ENCODE measurements at regions not wholly inside any gene's neighbourhood (a gene's known extent, or its start where the extent isn't known, plus 50 kb on each side); places are given as distances from the start of the nearest gene placed in this dataset.

DNA sequence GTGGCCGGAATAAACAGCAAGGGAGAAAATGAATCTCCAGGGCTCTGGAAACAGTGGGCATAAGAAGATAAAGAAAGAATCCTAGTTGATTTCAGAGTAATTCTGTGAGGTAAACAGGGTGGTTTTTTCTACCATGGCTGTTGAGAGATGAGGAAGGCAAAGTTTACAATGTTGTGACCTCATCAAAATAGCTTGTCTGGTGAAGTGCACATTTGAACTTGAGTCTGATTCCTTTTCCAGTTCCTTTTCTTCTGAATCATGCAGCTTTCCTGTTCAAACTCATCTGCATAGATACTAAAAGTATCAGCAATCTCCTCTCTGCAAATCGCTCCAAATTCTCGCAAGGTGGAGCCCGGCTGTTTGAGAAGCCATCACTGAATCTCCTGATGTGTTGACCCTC lies 161.7 kb downstream of the PLPP3 start:
- DNase-seq (ENCODE audit: low read depth), result no peak

DNA sequence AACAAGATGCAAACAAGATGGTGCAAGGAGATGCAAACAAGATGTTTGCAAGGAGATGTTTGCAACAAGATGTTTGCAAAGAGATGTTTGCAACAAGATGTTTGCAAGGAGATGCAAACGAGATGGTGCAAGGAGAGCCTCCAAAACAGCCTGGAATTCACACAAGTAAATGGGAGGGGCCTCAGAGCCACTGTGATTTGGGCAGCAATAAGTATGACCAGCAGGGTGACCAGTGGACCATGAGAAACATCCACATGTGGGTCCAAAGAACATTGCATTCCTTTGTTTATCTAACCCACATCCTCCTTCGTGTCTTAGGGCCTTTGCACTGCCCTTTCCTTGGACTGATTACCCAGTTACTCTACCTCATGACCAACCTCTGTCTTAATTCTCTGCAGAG lies 162.9 kb downstream of the PLPP3 start:
- peak; percentile 25 for DNase-seq (ENCODE audit: low read depth)

DNA sequence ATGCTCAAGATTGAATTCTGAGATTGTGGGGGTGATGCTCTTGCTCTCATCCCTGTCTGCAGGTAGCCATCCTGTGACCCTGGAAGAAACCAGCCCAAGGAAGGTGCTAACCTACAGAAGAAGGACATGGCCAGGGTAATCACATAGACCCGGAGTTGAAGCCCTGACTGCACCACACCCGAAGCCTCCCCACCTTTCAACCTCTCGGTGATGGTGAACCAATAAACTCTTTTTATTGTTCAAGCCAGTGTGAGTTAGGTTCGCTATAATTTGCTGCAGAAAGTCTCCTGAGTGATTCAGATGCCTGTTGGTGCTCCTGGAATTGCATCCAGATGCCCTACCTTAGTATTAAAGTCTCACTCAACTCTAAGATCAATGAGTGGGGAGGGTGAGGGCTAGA lies 163.6 kb downstream of the PLPP3 start:
- DNase-seq (ENCODE audit: low read depth), result no peak

DNA sequence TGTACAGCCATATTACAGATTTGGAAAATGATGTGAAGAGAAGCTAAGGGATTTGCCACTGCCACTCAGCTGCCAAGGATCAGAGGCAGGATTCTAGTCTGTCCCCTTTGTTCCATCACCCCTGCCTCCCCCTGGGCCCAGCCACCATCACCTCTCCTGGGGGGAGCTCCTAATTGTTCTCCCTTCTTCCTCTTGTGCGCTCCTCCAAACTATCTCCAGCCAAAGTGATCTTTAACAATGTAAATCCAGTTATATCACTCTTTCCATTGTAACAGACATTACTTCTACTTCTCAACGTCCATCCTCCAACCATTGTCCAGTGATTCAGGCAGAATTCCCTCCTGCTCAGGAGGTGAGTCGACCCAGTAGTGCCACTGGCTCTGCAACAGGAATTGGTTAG lies 164.1 kb downstream of the PLPP3 start:
- no peak for DNase-seq (ENCODE audit: low read depth)

DNA sequence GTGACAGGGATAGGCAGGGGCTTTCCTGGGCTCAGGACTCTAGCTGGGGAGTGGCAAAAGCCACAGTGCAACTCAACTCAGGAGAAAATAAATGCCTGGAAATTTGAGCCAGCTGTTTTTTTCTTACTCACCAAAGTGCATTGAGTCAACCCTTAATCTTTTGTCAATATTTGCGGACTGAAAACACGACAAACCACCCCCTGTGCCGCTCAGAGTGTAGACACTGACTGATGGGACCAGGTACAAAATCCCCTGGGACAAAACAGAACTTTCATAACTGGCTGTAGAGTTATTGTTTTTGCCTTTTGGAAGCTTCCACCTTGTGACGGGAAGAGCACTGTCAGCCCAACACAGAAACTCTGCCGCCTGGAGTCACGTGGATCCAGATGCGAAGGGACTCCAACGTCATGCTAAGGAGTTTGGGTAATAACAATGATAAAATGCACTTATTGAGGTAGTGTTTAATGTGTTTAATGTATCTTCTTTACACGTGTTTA lies 164.6 kb downstream of the PLPP3 start:
- no peak for DNase-seq (ENCODE audit: low read depth)

DNA sequence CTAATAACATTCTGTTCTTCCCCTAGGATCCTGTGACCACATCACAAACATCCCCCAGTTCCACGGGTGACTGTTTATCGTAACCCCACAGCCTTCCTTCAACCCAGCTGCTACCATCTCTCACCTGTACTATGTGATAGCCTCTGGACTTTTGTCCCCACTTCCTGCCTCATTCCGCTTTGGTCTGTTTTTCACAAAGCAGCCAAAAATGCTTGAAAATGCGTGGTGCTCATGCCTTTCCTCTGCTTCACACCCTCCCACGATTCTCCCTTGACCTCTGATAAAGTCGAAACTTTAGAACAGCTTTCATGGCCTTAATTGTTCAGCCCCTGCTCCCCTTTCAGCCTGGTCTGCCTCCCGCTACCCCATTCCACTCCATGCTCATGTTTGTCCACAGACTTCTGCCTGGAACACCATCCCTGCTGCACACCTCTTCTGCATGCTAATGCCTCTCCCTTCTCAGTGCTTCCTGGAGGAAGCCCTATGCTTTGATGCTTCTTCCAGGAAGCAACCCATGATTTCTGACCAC lies 165.6 kb downstream of the PLPP3 start:
- no peak for DNase-seq (ENCODE audit: low read depth)

DNA sequence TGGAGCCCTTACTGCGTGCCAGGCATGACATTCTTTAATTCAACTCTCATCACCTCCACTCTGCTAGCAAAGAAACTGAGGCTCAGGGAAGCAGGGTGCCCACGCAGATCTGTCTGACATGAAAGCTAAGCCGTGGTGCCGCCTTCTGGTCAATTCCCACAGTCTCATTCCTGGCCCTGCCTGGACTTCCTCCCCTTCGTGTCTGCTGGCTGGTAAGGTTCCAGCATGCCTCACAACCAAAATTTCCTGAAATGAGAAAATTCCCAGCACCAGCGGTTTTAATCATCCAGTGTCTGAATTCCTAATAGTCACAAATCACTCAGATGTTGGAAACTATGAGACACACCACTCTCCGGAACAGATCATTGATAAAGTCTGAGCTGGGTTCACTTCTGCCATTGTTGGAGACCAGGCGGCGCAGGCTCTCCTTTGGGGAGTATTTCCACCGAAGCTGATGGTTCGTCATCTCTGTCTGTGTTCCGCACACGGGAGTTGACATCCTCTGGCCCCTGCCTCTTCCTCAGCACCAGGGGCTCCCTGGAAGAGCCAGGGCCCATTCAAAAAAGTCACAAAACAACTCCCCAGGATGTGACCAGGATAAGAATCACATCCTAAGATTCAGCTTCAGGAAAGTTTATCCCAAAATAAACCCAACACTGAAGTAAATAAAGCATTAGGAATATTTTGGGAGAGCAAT lies 167.7 kb downstream of the PLPP3 start:
- DNase-seq (ENCODE audit: low read depth), result no peak

DNA sequence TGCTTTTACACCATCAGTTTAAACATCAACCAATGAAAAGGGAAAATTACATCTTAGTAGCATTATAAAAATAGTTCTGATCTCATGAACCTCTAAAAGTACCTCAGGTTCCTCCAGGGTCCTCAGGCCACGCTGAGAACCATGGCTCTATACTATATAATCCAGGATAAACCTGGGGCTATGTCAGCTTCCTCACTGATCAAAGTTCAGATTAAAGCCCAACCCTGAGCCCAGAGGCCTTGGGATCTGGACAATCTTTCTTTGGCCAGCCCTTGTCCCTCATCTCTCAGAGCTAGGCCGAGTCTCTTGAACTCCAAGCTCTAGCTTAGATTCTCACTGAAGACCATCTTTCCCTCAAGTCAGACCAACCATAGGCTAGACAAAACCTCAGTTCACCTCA lies 168.3 kb downstream of the PLPP3 start:
- DNase-seq (ENCODE audit: low read depth), result no peak

DNA sequence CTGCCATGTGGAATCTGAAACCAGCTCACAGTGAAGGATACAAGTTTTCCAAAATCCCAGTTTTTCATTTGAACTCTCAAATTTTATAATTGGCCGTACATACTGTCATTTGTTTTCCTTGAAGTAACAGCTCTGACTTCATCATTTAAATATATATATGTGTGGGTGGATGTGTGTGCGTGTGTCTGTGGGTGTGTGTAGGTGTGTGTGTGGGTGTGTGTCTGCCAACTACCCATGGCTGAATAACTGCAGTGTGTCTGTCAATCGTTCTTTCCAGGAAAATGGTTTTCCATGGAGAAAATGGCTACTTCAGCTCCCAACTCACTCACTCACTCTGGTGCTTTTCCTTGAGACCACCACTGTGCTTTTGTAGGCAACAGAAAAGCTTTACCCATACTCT lies 169.0 kb downstream of the PLPP3 start:
- no peak for DNase-seq (ENCODE audit: low read depth)

DNA sequence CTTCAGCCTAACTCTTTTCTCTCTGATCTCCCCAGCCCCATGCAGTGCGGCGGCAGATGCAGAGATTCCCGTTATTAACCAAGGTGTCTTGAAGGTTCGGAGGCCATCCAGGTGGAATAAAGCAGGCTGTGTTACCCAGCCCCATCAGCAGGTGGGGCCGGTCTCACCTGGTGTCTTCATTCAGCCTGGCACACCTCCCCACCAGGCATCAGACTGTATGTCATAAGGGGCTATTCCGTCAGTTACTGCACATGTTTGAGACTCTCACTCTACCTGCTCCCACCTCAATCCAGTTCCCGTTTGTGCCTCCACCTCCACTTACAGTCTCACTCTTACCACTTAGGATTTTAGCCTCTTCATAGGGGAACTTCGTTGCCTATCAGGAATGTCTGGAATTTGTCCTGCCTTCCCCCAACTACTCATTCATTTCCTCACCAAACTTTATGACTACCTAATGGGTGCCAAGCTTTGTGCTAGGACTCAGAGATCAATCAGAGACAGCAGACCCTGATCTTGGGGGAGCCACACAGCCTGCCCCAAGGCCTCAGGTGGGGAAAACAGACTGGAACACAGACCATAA lies 170.2 kb downstream of the PLPP3 start:
- DNase-seq (ENCODE audit: low read depth), result no peak

DNA sequence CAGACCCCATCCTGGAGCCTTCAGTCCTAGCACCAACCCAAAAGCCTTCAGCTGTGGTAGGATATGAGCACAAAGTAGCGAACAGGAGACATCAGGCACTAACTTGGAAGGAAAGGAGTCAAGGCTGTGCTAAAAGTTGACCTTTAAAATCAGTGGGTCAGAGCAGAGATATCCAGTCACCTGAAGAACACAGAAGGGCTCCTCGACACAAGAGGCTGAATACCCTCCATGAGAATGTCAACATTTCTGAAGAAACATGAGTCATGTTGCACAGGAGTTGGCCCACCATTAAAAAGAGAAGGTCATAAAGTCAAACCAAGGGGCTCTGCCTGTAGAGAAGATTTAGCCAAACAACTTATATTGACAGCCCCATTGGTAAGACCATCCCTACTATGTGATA lies 172.5 kb downstream of the PLPP3 start:
- no peak for DNase-seq (ENCODE audit: low read depth)

DNA sequence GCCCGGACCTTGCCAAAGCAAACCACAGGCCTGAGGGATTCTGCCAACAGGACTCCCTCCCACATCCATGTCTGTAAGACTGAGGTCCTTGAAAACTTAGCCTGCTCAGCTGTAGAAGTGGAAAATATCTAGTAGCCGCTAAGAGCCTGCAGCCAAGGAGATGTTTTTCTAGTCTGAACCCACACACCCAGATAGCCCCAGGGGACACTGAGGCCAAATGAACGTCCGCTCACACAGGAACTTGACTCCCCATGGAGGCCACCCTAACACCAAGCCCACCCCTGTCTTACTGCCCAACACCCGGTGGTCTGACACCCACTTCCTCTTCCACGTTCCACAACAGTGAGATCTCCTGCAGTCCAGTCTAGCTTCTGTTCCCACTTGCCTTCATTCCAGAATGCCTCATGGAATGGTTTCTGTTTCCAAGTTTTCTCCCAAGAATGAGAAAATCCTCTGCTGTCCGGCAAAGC lies 174.8 kb downstream of the PLPP3 start:
- no peak for DNase-seq (ENCODE audit: low read depth)

DNA sequence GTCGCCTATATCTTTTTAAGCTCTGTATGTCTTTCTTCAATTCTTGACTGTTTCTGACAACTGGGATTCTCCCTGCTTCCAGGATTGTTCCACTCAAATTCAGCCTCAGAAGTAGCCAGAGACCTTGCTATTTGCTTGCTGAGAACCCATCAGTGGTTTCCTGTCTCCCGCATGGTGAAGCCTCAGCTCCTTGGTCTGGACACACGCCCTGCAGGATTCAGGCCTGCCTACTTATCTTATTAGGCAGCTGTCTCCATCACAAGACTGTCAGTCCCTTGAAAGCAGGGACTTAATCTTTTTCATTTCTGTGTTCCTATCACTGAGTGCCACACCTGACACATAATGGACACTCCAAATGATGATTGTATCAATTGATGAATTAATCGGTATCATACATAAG lies 175.3 kb downstream of the PLPP3 start:
- DNase-seq (ENCODE audit: low read depth), result no peak

DNA sequence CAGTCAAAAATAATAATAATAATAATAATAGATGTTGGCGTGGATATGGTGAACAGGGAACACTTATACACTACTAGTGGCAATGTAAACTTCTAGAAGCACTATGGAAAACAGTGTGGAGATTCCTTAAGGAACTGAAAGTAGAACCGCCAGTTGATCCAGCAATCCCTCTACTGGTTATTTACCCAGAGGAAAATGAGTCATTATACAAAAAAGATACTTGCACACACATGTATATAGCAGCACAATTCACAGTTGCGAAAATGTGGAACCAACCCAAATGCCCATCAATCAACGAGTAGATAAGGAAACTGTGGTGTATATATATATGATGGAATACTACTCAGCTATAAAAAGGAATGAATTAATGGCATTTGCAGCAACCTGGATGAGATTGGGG lies 176.0 kb downstream of the PLPP3 start:
- DNase-seq (ENCODE audit: low read depth), result no peak

DNA sequence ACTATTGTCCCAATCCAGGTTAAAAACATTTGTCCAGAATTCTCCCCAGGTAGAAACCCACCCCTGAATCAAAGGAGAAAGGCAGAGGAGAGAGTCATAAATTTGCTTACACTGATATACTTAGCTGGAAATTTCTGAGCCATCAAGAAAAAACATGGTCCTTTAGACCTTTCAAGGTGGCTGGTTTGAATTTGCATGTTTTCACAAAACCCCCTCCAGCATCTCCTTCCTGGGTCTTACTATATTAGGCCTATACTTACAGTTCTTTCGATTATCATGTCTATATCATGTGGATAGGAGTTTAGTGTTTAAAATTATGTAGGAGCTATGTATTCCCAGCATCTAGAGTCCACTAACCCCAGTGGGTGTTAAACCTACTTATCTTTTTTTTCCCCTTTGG lies 178.2 kb downstream of the PLPP3 start:
- DNase-seq (ENCODE audit: low read depth), result no peak

DNA sequence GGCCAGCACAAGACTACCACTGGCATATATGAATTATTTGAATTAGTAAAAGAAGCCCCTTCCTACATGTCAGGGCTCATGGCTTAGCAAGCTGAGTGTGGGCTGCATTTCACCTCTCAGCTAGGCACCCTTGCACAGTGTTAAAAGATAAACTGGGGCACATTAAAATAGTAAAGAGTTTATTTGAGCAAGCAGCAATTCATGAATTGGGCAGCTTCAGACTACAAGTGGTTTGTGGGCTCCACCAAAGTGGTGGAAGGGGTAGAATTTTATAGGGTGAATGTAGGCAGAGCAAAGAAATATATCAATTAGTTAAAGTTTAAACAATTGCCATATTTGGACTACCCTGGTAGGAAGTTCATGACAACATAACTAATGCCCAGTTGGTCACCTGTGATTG lies 178.8 kb downstream of the PLPP3 start:
- DNase-seq (ENCODE audit: low read depth), result no peak

DNA sequence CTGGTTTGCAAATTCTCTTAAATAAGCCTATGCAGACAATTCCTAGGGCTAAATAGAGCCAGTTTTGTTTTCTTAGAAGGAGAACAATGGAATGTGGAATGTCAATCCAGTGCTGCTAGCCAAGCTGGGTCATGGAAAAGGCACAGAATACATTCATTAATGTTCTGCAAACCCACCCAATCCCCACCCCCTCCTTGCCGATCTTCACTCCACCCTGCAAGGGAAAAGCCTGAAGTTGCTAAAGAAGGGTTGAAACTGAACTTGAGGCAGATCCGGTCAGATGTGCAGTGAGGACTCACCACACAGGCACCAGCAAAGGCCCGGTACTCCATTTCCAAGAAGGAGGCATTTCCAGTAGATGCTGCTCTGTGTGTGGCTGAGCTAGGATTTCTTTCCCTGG lies 179.6 kb downstream of the PLPP3 start:
- no peak for DNase-seq (ENCODE audit: low read depth)

DNA sequence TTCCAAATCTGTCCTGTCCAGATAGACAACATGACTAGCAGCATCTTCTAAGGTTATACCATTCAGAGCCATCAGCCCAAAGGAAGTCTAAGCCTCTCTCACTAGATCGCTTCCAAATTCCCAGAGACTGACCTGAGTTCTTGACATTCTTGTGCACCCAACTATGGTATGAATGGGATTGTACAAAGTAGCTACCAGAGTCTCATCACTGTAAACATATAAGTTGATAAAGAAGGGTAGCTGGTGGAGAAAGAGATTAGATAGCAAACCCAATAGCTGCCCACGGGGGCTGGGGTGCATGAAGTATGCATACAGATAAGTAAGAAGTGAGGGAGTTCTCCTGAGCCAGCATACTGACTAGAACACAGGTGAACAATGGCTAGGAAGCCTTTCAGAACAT lies 180.0 kb downstream of the PLPP3 start:
- no peak for DNase-seq (ENCODE audit: low read depth)

DNA sequence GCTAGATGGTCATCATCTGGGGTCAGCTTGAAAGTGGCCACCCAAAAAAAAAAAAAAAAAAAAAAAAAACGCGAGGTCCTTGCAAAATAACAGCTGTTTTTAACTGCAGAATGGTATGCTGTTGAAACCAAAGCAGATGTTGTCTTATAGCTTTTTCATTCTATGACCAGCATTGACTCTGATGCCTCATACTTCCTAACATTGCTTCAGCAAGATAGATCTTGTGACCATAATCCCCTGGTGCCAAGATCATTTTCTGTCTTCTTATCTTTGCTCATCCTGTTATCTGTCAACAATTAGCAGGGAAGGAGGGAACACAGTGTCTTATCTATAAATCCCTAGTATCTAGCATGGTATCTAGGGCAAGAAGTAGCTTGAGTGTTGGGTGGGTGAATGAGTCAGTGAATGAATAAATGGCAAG lies 181.5 kb downstream of the PLPP3 start:
- no peak for DNase-seq (ENCODE audit: low read depth)

DNA sequence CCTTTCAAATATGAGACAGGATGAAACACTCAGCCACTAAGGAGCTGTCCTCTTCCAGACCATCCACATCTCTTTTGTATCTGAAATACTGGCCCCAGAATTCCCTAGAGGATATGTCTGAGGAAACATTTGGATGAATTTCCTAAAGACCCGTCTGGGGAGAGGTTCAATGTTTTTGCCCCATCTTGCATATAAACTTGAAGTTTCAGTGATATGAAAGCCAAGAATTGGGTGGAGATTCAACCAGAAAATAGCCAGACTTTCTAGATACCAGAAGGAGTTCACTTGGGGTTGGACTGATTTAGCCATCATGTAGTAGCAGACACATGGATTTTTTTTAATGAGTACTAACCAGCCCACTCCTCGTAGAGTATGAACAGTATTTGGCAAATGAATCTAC lies 182.0 kb downstream of the PLPP3 start:
- no peak for DNase-seq (ENCODE audit: low read depth)

DNA sequence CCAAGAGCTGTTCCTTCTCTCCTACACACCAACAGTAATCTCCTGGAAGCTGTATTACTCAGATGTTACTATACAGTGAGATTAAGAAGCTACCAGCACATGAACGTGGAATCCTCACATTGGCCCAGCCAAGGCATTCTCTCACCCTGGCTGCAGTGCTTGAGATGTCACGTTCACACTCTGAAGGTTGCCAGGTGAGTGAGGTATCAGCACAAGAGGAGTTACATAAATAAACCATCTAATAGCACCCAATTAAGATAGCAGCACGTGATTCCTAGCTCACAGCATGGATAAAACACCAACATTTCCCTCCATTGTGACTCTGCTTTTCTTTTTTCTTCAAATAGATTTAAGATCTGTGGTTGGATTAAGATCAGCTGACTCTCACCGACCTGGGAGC lies 182.8 kb downstream of the PLPP3 start:
- DNase-seq (ENCODE audit: low read depth), result no peak

DNA sequence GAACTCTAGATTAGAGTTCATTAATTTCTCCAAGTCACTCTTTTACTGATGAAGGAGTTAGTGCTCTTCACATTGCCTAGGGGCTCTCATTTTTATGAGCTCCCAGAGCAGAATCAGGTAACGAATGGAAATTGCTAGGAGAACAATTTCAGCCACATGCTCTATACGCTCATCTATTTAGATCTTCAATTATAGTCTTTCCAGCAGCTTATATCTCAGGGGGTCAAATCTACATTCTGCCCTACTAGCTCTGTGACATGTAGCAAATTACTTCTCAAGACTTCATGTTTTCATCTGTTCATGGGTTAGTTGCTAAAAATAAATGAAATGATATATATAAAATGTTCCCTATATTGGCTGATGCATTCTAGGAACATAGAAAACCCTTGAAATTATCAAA lies 183.6 kb downstream of the PLPP3 start:
- no peak for DNase-seq (ENCODE audit: low read depth)

DNA sequence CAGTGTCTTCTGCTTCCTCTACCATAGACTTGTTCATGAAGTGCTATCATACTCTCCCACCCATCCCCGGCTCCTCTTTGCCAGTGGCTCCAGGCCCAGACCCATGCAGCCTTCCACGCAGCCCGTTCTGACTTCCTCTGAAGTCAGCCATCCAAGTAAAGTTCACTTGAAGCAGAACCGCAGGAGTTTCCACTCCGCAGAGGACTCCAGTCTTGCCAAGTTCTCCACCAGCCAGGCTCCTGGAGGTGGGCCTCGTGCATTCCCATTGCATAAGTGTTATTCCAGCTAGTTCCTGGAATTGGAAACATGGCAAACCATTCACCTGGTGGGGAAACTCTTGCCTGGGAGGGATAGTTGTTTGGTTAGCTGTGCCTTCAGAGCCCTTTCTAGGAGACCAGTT lies 185.1 kb downstream of the PLPP3 start:
- DNase-seq (ENCODE audit: low read depth), result no peak

Data from ELR (cell line).